Left lung (tissue), 4 donors: ENCODE measurements at regions not wholly inside any gene's neighbourhood (a gene's known extent, or its start where the extent isn't known, plus 50 kb on each side); places are given as distances from the start of the nearest gene placed in this dataset.

Experiments used
- ATAC-seq: fragments of 200-7000 bp; cut with Tn5 transposase; one replicate; pipeline ENCODE4 v1.9.1; 2020; ENCODE audit warnings: moderate library complexity
- DNase-seq, 4 donors: peaks; one replicate each; pipeline ENCODE4 v3.0.0-alpha.2; 2013 to 2020
- H3K27ac ChIP-seq, 2 donors: fragments of 200-600 bp; sonication (generic) in 1 of 2; one replicate each; pipeline versions ENCODE4 v1.5.0 to v1.8.0; 2020 to 2021
- H3K27me3 ChIP-seq, 2 donors: fragments of 200-600 bp; sonication (generic) in 1 of 2; one replicate each; pipeline versions ENCODE4 v1.5.0 to v1.8.0; 2020 to 2021
- H3K36me3 ChIP-seq, 2 donors: fragments of 200-600 bp; sonication (generic) in 1 of 2; one replicate each; pipeline versions ENCODE4 v1.5.0 to v1.8.0; 2020 to 2021
- H3K4me1 ChIP-seq, 2 donors: fragments of 200-600 bp; one replicate each; pipeline ENCODE4 v1.8.0; 2021
- H3K4me3 ChIP-seq, 2 donors: fragments of 200-600 bp; sonication (generic) in 1 of 2; one replicate each; pipeline versions ENCODE4 v1.5.0 to v1.8.0; 2020 to 2021; ENCODE audit warnings: mild to moderate bottlenecking in 1 of 2
- H3K9me3 ChIP-seq, 2 donors: fragments of 200-600 bp; sonication (generic) in 1 of 2; one replicate each; pipeline versions ENCODE4 v1.5.0 to v1.8.0; 2020 to 2021
- CTCF ChIP-seq, 2 donors: fragments of 200-600 bp; sonication (generic) in 1 of 2; IDR thresholded peaks; one replicate each; pipeline versions ENCODE4 v1.5.0 to v1.8.0; 2021; ENCODE audit warnings: antibody characterized with exemption in 2 of 2
- intact Hi-C, 2 donors: fragments of 100-400 bp; cut with DNase I; formaldehyde crosslinking; loops; one replicate each; pipeline versions ENCODE4 v1.11.2 to v1.14.2; 2022
- donor health status: DM: no; HTN: yes; CAD: no.
- donor health status: DM: no; HTN: no; CAD: no.

- Histone ChIP-seq H3K27ac (no peak overlapping the region), H3K36me3 (no peaks in the 10 kb centered on the region), H3K4me3 (no peak overlapping the region), H3K9me3 (no peaks in the 10 kb centered on the region), H3K4me1 (peaks cover 4 to 25% of the 10 kb centered on the region in 2 donors), H3K27me3 (no peaks in the 10 kb centered on the region)
- ATAC-seq (no peak), DNase-seq (no peak)
- TF ChIP-seq CTCF (IDR thresholded peaks at IDR 0.05): no peak
- intact Hi-C loops: no loop called here
These were observed 282.3 kb downstream of the XXYLT1 start for GRCh38 chr3:194988495-194989165.

- Histone ChIP-seq H3K4me3 (no peak overlapping the region), H3K9me3 (no peaks in the 10 kb centered on the region), H3K36me3 (no peaks in the 10 kb centered on the region), H3K27me3 (no peaks in the 10 kb centered on the region), H3K27ac (no peak overlapping the region), H3K4me1 (peaks cover 4 to 21% of the 10 kb centered on the region in 2 donors)
- intact Hi-C loops: no loop called here
- DNase-seq (no peak), ATAC-seq (no peak)
- TF ChIP-seq CTCF (IDR thresholded peaks at IDR 0.05): no peak
These were observed 281.7 kb downstream of the XXYLT1 start for GRCh38 chr3:194989241-194989640.

GRCh38 chr3:194990454-194991337 is 280.3 kb downstream of the XXYLT1 start:
- DNase-seq (no peak), ATAC-seq (no peak)
- no peak overlapping the region for H3K4me3 ChIP-seq
- no peaks in the 10 kb centered on the region for H3K27me3 ChIP-seq
- no peak overlapping the region for H3K27ac ChIP-seq
- no peaks in the 10 kb centered on the region for H3K9me3 ChIP-seq
- no peaks in the 10 kb centered on the region for H3K36me3 ChIP-seq
- intact Hi-C loops: no loop called here
- no peak for TF ChIP-seq CTCF (IDR thresholded peaks at IDR 0.05)
- H3K4me1 ChIP-seq: peaks cover 0 to 7% of the 10 kb centered on the region in 2 donors

GRCh38 chr3:194991338-194991654 is 279.7 kb downstream of the XXYLT1 start:
- H3K27ac ChIP-seq: no peak overlapping the region
- intact Hi-C loops: no loop called here
- TF ChIP-seq CTCF (IDR thresholded peaks at IDR 0.05): no peak
- H3K9me3 ChIP-seq: no peaks in the 10 kb centered on the region
- no peak for DNase-seq
- peaks cover 0 to 3% of the 10 kb centered on the region in 2 donors for H3K4me1 ChIP-seq
- H3K27me3 ChIP-seq: no peaks in the 10 kb centered on the region
- H3K4me3 ChIP-seq: no peak overlapping the region
- H3K36me3 ChIP-seq: no peaks in the 10 kb centered on the region
- no peak for ATAC-seq

GRCh38 chr3:194993896-194994295 is 277.1 kb downstream of the XXYLT1 start:
- no peak for ATAC-seq
- Histone ChIP-seq H3K27ac (no peak overlapping the region), H3K27me3 (no peaks in the 10 kb centered on the region), H3K9me3 (no peaks in the 10 kb centered on the region), H3K36me3 (no peaks in the 10 kb centered on the region), H3K4me1 (no peaks in the 10 kb centered on the region), H3K4me3 (no peak overlapping the region)
- intact Hi-C loops: no loop called here
- no peak for DNase-seq
- no peak for TF ChIP-seq CTCF (IDR thresholded peaks at IDR 0.05)
